Vagina (tissue), 2 donors: ENCODE measurements at regions not wholly inside any gene's neighbourhood (a gene's known extent, or its start where the extent isn't known, plus 50 kb on each side); places are given as distances from the start of the nearest gene placed in this dataset.

ENCODE experiments used
- CTCF ChIP-seq, 3 experiments: fragments of 450-650 bp in 2 of 3; fragments of 200-600 bp in 1 of 3; sonication (generic) in 1 of 3; IDR thresholded peaks; one replicate each; pipeline ENCODE4 v1.5.1; 2017 to 2019; ENCODE audit warnings: antibody characterized with exemption in 3 of 3, mild to moderate bottlenecking in 2 of 3, moderate library complexity in 2 of 3
- POLR2A ChIP-seq, 2 donors: fragments of 450-650 bp; IDR thresholded peaks; one replicate each; pipeline ENCODE4 v1.6.1; 2017; ENCODE audit warnings: antibody characterized with exemption in 2 of 2, mild to moderate bottlenecking in 2 of 2, moderate library complexity in 2 of 2
- POLR2AphosphoS5 ChIP-seq, 2 donors: sonication (generic); formaldehyde crosslinking; IDR thresholded peaks; one replicate each; pipeline ENCODE4 v1.9.0; 2017; ENCODE audit warnings: antibody characterized with exemption in 2 of 2, mild to moderate bottlenecking in 2 of 2, low read depth in 1 of 2; ENCODE audit not compliant: insufficient read depth in 1 of 2

DNA sequence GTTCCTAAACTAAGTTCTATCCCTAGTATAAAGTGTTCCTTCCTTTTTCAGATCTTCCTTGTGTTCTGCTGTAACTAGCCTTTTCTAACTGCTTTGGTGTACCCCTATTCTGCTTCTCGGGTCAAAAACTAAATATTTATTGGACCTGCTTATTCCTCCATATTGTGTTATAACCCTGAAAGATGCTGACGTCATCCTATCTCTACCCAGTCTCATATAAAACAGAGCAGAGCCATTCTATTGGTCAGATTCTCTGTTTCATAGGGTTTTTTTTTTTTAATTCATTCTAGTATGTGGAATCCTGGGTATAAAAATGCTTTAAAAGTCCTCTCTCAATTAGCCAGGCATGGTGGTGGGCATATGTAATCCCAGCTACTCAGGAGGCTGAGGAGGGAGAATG is 349.7 kb downstream of the ACTRT1 start:
- no peak for TF ChIP-seq POLR2A (IDR thresholded peaks at IDR 0.05)
- TF ChIP-seq POLR2AphosphoS5 (IDR thresholded peaks at IDR 0.05; ENCODE audit: insufficient read depth in 1 of 2, low read depth in 1 of 2) = no peak
- no peak for TF ChIP-seq CTCF (IDR thresholded peaks at IDR 0.05)
